GM19397 (cell line): ENCODE measurements at regions not wholly inside any gene's neighbourhood (a gene's known extent, or its start where the extent isn't known, plus 50 kb on each side); places are given as distances from the start of the nearest gene placed in this dataset.

ENCODE experiments used
- ATAC-seq: cut with Tn5 transposase; IDR thresholded peaks from one replicate; pipeline ENCODE4 v1.9.1; 2021; ENCODE audit warnings: mild to moderate bottlenecking, moderate library complexity; ENCODE audit not compliant: unreplicated experiment

GRCh38 chr14:97027256-97027999, 230.2 kb downstream of the VRK1 start:
- ATAC-seq: no peak

DNA sequence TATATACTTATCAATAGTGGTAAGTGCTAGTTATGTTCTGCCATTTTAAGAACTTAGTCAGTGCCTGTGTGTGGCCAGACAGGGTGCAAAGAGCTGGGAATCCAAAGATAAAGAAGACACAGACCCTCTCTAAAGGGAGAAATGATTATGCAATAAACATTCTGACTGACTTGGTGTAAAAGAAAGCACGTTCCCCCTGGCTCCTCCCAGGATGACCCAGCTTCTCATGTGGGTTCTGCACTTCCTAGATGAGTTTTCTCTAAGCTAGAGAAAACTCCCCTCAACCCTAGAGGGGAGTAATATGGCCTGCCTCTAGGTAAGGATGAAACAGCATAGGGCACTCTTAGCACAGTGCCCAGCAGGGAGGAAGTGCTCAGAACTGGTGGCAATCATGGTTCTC, 231.2 kb downstream of the VRK1 start:
- no peak for ATAC-seq

DNA sequence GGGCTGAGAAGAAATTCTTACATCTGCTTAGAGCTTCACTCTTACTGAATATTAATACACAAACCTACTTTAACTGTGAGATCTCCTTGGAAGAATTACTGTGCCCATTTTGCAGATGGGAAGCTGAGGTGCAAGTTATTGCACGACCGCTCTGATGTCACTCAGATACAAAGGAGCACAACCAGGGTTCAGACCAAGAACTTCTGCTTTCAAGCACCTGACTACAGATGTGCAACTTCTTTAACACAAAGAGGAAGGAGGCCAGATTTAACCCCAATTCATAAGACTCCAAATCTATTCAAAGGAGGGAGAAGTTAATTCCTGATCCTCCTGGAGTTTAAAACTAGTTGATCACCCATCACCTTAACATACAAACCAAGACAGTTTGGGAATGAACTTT, 232.6 kb downstream of the VRK1 start:
- no peak for ATAC-seq

- ATAC-seq: no peak
Observed at GRCh38 chr14:97031530-97031929, 234.3 kb downstream of the VRK1 start.

DNA sequence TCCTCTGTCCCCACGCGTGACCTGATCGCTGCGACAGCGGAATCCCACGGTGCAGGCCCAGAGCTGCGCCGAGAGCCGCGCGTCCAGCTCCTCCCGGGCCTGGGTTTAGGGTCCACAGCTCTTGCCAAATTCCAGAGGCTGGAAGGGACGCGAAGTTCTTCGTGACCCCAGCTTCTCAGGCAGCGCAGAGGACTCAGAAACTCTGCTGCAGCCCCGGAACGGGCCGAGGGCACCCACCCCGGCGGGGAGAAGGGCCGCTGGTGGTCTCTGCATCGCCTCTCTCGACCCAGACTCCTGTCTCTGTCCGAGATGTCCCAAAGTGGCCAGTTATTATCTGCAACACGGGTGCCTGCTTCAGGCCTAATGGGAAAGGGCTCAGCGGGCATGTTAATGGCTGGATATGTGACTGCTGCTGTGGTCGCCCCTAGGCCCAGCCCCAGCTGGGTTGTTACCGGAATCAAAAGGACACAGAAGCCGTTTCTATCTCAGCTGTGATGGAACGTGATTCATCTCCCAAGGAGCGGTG, 236.4 kb downstream of the VRK1 start:
- no peak for ATAC-seq

DNA sequence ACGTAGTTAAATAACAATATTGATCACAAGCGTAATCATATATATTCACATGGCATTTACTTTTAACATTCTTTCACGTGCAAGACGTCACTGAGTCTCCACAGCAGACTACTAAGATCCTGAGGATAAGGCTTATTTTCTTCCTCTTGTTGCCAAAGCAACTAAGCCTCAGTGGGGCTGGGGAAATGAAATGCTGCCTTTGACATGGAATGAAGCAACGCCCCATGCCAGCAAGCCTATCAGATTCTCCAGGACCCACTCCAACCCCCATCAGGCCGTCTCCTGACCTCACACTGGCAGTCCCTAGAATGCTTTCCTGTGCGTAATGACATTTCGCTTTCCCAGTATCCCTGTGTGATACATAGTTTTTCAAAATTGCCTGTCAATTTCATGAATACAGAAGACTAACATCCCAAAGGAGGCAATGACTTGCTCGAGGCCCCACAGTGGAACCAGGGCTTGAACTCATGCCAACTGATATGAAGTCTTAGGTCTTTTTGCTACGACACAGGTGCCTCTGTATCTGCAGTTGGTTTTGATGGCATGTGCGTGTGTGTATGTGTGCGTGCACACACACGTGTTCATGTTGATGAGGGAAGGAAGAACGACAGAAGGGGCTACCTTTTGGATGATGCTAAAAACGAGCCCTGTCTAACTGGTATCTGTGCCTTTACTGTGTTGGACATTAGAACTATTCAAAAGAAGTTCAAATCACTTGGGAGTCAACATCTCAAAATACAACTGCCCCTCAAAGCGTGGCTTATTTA, 239.1 kb downstream of the VRK1 start:
- ATAC-seq: no peak

GRCh38 chr14:97039717-97040363, 242.7 kb downstream of the VRK1 start:
- no peak for ATAC-seq

- no peak for ATAC-seq
Observed at GRCh38 chr14:97046967-97047366, 249.8 kb downstream of the VRK1 start.

DNA sequence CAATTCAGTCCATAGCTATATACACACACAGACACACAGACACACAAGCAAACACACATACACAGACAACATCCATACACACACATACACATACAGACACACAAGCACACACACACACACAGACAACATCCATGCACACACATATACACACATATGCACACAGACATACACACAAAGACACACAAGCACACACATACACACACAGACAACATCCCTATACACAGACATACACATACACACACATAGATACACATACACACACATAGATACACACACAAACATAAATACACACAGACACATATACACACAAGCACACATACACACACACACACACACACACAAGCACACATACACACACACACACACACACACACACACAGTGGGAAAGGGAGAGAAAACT, 254.8 kb downstream of the VRK1 start:
- no peak for ATAC-seq

DNA sequence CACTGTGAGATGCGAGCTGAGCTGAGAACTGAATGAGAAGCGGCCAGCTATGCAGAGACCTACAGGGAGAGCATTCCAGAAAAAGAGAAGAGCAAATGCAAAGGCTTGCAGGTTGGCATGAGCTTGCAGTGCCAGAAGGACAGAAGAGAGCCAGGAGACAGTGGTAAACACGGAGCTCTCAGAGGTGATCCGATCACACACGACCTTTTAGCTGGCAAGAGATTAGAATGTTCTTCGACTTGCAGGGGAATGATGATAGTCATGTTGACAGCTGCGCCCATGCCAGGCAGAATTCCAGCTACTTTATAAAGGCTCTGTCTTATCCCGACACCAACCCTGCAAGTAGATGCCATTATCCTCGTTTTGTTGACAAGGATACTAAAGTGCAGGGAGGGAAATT, 256.8 kb downstream of the VRK1 start:
- ATAC-seq: no peak

DNA sequence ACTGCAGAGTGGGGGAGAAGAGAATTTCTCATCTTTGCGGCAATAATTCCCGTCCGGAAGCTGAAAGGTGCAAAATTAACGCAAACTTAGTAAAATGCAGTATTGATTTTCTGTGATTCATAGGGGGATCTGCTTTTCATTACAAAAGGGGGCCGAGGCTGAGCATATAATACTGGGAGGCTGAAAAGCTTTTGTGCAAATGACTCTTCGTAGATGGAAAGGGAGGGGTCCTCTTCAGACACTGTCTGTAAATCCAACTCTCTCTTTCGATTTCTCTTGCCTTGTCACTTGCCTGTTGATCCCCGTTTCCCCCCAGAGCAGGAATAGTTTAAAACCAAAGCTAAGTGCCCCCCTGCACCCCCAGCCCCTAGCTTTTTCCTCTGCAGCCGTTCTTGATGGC, 258.2 kb downstream of the VRK1 start:
- no peak for ATAC-seq

DNA sequence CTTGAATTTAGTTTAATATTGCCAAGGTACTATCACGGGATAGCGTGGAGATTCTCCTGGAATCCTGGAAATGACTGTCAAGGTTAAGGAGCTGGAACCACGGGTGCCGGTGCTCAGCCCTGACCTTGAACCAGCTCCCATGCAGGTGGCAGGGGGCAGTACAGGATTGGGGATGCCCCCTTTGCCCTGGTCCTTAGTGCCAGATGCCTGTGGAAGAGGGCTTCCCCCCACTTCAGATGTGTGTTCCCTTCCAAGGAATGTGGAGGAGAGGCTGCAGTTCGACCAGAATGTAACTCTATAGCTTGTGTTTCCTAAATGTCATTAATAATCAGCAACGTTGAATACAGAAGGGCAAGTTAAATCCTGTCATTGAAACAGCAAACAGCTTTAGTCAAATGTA, 258.9 kb downstream of the VRK1 start:
- ATAC-seq: no peak

DNA sequence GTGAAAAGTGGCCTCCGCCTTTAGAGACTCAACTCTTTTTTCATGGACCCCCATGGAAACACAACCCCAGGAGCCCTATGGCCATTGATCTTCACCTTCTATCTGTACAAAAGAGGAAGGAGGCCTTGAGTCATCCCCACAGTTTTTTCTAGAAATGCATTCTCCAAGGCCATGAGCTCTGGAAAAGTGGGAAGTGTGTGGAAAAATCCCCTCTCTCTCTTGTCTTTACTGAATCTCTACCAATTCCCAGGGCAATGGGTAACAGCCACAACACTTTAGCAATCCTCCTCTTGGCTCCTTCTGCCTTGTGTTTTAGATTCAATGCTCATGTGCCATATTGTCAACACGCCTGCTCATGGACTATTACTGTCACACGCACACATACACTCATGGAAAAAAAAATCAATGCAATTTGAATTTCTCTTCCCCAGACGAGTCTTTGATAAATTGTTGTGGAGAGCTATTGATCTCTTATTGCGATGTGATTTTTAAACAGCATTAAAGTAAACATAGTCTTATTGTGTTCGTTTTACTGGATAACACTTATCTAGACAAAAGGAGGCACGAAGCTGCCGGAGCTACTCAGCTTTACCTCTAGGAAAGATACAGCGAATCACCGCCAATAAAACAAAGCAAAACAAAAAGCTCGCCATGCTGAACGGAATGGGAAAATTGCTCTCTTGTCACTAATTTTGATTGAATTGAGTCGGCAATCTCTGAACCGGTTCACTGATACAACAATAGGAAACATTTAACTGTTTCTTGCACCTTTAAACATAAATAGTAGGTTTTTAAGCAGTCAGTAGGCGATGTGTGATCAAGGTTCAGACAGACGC, 260.3 kb downstream of the VRK1 start:
- ATAC-seq: no peak

- no peak for ATAC-seq
Observed at GRCh38 chr14:97058074-97058467, 260.9 kb downstream of the VRK1 start.

- ATAC-seq: no peak
Observed at GRCh38 chr14:97058589-97058988, 261.4 kb downstream of the VRK1 start.

- ATAC-seq: no peak
Observed at GRCh38 chr14:97061198-97061597, 264.0 kb downstream of the VRK1 start.

DNA sequence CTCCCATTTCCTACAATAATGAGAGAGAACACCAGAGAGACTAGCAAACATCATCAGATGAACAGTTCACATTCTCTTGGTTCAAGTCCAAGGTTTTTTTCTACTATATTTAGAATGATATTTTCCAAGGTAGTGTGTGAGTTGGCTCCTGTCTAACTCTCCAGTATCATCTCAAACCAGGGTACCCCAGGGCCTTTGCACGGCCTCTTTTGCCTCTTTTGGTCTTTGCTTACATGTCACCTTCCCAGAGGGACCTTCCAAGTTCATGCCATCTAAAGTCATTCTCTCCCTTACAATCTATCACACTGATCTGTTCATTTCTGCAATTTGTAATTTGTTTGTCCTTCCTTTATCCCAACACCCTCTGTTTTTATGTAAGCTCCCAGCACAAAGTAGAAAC, 264.5 kb downstream of the VRK1 start:
- no peak for ATAC-seq

DNA sequence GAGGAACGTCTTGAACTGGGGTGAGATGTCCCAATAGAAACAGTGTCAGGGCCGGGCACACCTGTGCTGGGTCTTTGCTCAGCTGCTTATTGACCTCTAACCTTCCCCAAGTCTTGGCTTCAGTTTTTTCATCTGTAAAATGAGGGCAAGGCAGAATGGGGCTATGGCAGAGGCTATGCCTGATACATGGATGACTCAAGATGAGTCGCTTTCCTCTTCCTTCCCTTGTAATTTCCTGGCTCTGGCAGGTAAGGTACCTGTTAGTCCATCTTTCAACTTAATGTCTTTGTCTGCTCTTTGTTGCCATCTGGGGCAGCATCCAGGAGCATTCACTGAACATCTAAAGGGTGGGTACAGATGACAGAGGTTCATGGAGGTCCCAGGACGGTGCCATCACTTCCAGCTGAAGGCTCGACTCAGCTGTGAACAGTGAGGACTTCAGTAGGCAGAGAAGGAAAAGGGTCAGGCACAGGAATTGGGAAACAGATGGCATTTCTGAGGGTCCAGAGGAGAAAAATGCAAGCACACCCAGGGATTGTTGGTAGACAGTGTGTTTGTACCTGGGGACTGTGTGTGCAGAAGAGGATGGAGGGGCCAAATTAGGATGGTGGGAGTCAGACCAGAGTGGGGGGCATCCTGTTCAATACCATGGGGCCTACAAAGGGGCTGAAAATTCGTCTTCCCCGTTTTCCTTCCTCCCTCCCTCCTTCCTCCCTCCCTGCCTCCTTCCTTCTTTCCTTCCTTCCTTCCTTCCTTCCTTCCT, 268.3 kb downstream of the VRK1 start:
- no peak for ATAC-seq

DNA sequence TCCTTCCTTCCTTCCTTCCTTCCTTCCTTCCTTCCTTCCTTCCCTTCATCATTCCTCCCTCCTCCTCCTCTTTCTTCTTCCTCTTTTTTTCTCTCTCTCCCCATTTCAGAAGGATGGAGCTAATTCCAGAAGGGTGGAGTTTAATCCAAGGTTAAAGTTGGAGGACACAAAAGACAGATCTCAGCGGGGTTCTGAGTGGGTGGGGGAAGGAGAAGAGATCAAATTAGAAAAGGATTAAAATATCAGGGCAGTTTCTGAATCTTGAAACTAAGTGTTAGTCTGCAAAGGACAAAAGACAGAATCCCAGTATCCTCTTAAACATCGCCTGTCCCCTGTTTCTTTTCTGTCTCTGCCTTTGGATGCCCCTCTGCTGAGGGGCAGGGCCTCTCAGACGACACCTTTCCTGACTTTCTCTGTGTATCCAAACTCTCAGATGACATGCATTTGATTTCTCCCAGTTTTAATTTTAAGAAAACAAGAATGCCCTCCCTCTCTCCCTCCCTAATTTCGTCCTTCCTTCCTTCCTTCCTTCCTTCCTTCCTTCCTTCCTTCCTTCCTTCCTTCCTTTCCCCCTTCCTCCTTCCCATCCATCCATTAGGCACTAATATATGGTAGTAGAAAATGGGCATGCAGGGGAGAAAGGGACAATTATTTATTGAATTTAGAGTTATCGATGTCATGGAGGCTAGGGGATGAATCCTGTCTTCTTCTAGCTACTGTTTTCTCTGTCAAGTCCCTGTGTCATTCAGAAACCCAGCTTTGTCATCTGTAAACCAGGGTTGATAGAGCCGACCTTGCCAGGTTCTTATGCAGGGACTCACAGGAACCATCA, 269.1 kb downstream of the VRK1 start:
- ATAC-seq: no peak
